Mucosa of rectum (tissue), 2 donors: ENCODE measurements at regions not wholly inside any gene's neighbourhood (a gene's known extent, or its start where the extent isn't known, plus 50 kb on each side); places are given as distances from the start of the nearest gene placed in this dataset.
"Not testable (repeated sequence)": the region's sequence is repeated elsewhere in the genome, so short reads cannot be mapped to it uniquely, and the experiment has no call there.

Experiments
- H3K27ac ChIP-seq, 2 donors: one replicate each; pipeline ENCODE4 v1.7.0; 2013; ENCODE audit warnings: inconsistent platforms in 2 of 2, low read depth in 2 of 2, low read length in 2 of 2
- H3K27me3 ChIP-seq, 2 donors: one replicate each; pipeline ENCODE4 v1.7.0; 2013; ENCODE audit warnings: low read length in 2 of 2; ENCODE audit not compliant: control insufficient read depth in 2 of 2, insufficient read depth in 2 of 2
- H3K36me3 ChIP-seq, 2 donors: one replicate each; pipeline ENCODE4 v1.7.0; 2013; ENCODE audit warnings: low read length in 2 of 2; ENCODE audit not compliant: control insufficient read depth in 2 of 2, insufficient read depth in 2 of 2
- H3K4me1 ChIP-seq, 2 donors: one replicate each; pipeline ENCODE4 v1.7.0; 2013; ENCODE audit warnings: low read length in 2 of 2, mild to moderate bottlenecking in 1 of 2; ENCODE audit not compliant: control insufficient read depth in 2 of 2, insufficient read depth in 2 of 2
- H3K4me3 ChIP-seq, 2 donors: one replicate each; pipeline ENCODE4 v1.7.0; 2013; ENCODE audit warnings: low read length in 2 of 2
- H3K9ac ChIP-seq, 2 donors: one replicate each; pipeline ENCODE4 v1.7.0; 2013; ENCODE audit warnings: low read length in 2 of 2, low read depth in 1 of 2, mild to moderate bottlenecking in 1 of 2
- H3K9me3 ChIP-seq, 2 donors: one replicate each; pipeline ENCODE4 v1.7.0; 2013; ENCODE audit warnings: low read length in 2 of 2; ENCODE audit not compliant: control insufficient read depth in 2 of 2
- donor health status: healthy.
- donor health status: Normal muscosa, but diverticular disease.

GRCh38 chr1:90296327-90296726 is 301.4 kb downstream of the ZNF326 start:
- Histone ChIP-seq H3K27me3 (no peaks in the 10 kb centered on the region), H3K4me3 (no peak overlapping the region), H3K36me3 (no peaks in the 10 kb centered on the region), H3K4me1 (no peaks in the 10 kb centered on the region), H3K27ac (no peak overlapping the region), H3K9me3 (no peaks in the 10 kb centered on the region), H3K9ac (no peak overlapping the region)

- no peaks in the 10 kb centered on the region for H3K27me3 ChIP-seq
- H3K36me3 ChIP-seq, result no peaks in the 10 kb centered on the region
- H3K4me3 ChIP-seq, result no peak overlapping the region
- no peak overlapping the region for H3K9ac ChIP-seq
- no peaks in the 10 kb centered on the region for H3K9me3 ChIP-seq
- H3K4me1 ChIP-seq, result no peaks in the 10 kb centered on the region
- H3K27ac ChIP-seq, result no peak overlapping the region
These were observed 300.6 kb downstream of the ZNF326 start for GRCh38 chr1:90295534-90295933.

GRCh38 chr1:90291431-90292216 is 296.7 kb downstream of the ZNF326 start:
- Histone ChIP-seq H3K4me1 (no peaks in the 10 kb centered on the region), H3K27ac (no peak overlapping the region), H3K4me3 (no peak overlapping the region), H3K9me3 (no peaks in the 10 kb centered on the region), H3K36me3 (no peaks in the 10 kb centered on the region), H3K9ac (no peak overlapping the region), H3K27me3 (no peaks in the 10 kb centered on the region)

GRCh38 chr1:90282811-90283210 is 287.9 kb downstream of the ZNF326 start:
- no peaks in the 10 kb centered on the region for H3K27me3 ChIP-seq
- no peak overlapping the region for H3K9ac ChIP-seq
- no peaks in the 10 kb centered on the region for H3K4me1 ChIP-seq
- H3K4me3 ChIP-seq, result no peak overlapping the region
- no peaks in the 10 kb centered on the region for H3K36me3 ChIP-seq
- no peaks in the 10 kb centered on the region for H3K9me3 ChIP-seq
- no peak overlapping the region for H3K27ac ChIP-seq

DNA sequence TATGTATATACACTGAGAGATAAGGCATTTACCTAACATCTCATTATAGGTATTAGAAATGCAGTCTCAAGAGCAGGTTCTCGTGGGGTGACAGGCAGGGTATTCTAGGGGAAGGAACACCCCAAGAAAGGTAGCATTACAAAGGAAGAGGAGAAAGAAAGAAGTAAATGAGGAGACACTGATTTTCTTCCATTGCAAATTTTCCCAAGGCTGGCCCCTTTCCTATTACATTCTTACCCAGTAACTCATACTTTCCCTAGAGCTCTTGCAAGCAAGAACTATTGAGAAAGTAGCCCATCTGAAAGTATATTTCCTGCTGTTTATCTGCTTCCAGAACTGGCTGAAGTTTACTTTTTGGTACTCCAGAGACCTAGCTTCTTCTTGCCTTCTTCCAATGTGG is 287.0 kb downstream of the ZNF326 start:
- not testable (repeated sequence) for H3K27me3 ChIP-seq, H3K4me1 ChIP-seq, H3K36me3 ChIP-seq, H3K4me3 ChIP-seq, H3K9ac ChIP-seq, H3K9me3 ChIP-seq, H3K27ac ChIP-seq

- no peaks in the 10 kb centered on the region for H3K4me1 ChIP-seq
- no peak overlapping the region for H3K27ac ChIP-seq
- H3K4me3 ChIP-seq, result no peak overlapping the region
- H3K9ac ChIP-seq, result no peak overlapping the region
- H3K9me3 ChIP-seq, result no peaks in the 10 kb centered on the region
- H3K27me3 ChIP-seq, result no peaks in the 10 kb centered on the region
- no peaks in the 10 kb centered on the region for H3K36me3 ChIP-seq
These were observed 282.4 kb downstream of the ZNF326 start for GRCh38 chr1:90277270-90277669.

DNA sequence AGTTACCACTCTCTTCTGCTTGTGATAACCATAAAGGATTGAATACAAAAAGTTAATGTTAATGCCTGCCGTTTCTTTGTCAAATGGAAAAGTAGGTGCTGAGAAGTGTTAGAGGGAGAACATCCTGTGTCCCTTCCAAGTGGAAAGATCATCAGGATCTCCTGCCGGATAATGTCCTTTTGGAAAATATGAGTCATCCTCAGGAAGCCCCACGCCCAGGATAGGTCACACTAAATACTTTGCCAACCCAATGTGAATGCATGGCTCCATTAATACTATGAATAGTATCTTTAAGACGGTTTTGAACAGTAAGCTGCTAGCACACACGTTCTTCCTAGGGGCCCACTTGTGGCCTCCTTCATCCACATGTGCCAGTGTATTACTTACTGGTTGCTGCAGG is 279.5 kb downstream of the ZNF326 start:
- Histone ChIP-seq H3K4me3 (no peak overlapping the region), H3K9me3 (no peaks in the 10 kb centered on the region), H3K27ac (no peak overlapping the region)

GRCh38 chr1:90273241-90273774 is 278.4 kb downstream of the ZNF326 start:
- Histone ChIP-seq H3K9me3 (no peaks in the 10 kb centered on the region), H3K36me3 (no peaks in the 10 kb centered on the region)

More for the DNA sequence above, 279.5 kb downstream of the ZNF326 start:
- Histone ChIP-seq H3K36me3 (no peaks in the 10 kb centered on the region), H3K9ac (no peak overlapping the region), H3K27me3 (no peaks in the 10 kb centered on the region), H3K4me1 (no peaks in the 10 kb centered on the region)

DNA sequence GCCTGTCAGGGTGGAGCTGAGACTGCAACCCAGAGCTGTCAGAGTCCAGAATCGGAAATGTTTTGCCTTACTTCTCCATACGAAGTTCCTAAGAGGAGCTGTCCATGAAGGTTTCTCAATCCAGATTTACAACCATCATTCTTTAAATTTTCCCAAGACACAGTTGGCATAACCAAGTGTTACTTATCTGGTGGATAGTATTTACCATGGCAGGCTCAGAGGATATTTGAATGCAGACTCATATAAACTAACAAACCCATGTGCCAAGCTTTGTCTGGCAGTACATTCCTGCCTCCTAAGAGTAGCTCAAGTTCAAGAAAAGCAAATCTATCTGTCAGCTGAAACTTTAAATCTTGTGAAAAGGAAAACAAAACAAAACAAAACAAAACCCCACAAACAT is 267.9 kb downstream of the ZNF326 start:
- no peak overlapping the region for H3K27ac ChIP-seq
- no peaks in the 10 kb centered on the region for H3K36me3 ChIP-seq
- no peaks in the 10 kb centered on the region for H3K9me3 ChIP-seq
- no peak overlapping the region for H3K4me3 ChIP-seq
- H3K4me1 ChIP-seq, result no peaks in the 10 kb centered on the region
- H3K9ac ChIP-seq, result no peak overlapping the region
- H3K27me3 ChIP-seq, result no peaks in the 10 kb centered on the region

More at GRCh38 chr1:90273241-90273774, 278.4 kb downstream of the ZNF326 start:
- Histone ChIP-seq H3K9ac (no peak overlapping the region), H3K4me1 (no peaks in the 10 kb centered on the region), H3K4me3 (no peak overlapping the region), H3K27ac (no peak overlapping the region), H3K27me3 (no peaks in the 10 kb centered on the region)

DNA sequence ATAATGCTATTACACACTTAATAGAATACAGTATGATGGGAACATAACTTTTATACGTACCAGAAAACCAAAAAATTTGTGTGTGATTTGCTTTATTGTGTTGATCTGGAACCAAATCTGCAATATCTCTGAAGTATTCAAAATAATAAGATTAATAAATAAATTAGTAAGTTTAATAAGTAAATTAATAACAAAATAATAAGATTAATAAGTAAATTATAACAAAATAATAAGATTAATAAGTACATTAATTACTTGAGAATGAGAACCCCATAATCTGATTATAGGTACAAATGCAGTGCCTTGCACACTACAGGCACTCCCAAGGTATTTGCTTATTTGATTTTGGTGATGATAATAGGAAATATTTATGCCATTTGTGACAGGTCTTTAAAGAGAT is 267.4 kb downstream of the ZNF326 start:
- Histone ChIP-seq H3K27me3 (no peaks in the 10 kb centered on the region), H3K9ac (no peak overlapping the region), H3K9me3 (no peaks in the 10 kb centered on the region), H3K36me3 (no peaks in the 10 kb centered on the region), H3K4me1 (no peaks in the 10 kb centered on the region), H3K4me3 (no peak overlapping the region), H3K27ac (no peak overlapping the region)
